ENCODE measurements at regions not wholly inside any gene's neighbourhood (a gene's known extent, or its start where the extent isn't known, plus 50 kb on each side); places are given as distances from the start of the nearest gene placed in this dataset.
A peak's percentile ranks its signal among the peaks of the same experiment; 100 is the strongest.
"Not testable (repeated sequence)": the region's sequence is repeated elsewhere in the genome, so short reads cannot be mapped to it uniquely, and the experiment has no call there.

- H3K4me3 ChIP-seq (ENCODE audit: low read depth in 2 of 2, low read length in 2 of 2) = no peak overlapping the region
- H3K36me3 ChIP-seq (ENCODE audit: control insufficient read depth, insufficient read depth, low read length) = peaks cover 12% of the 10 kb centered on the region
- intact Hi-C loops (cut with micrococcal nuclease; ENCODE audit: unreplicated experiment) (no loop called here), in situ Hi-C loops (cut with HindIII; ENCODE audit: low pct_unique_long_range_greater_than_20kb, low sequenced_read_pairs) (no loop called here)
- ChIA-PET POLR2A (no interaction called here), CTCF (no interaction called here)
- no peaks in the 10 kb centered on the region for H3K4me1 ChIP-seq (ENCODE audit: control insufficient read depth, insufficient read depth, low read length)
- H3K27me3 ChIP-seq (ENCODE audit: control insufficient read depth, insufficient read depth, low read length) = no peaks in the 10 kb centered on the region
- no peaks in the 10 kb centered on the region for H3K9me3 ChIP-seq (ENCODE audit: control insufficient read depth, insufficient read depth, low read depth, low read length)
- H3K27ac ChIP-seq (ENCODE audit: low read length) = no peak overlapping the region
- no peak for DNase-seq (ENCODE audit: low read depth, low spot score)
- TF ChIP-seq CTCF (IDR thresholded peaks at IDR 0.05) (no peak), SIN3A (IDR thresholded peaks at IDR 0.05; ENCODE audit: borderline replicate concordance, insufficient read depth, low read depth, low read length) (no peak), TCF7L2 (IDR thresholded peaks at IDR 0.05; ENCODE audit: low read depth, low read length) (no peak), POLR2AphosphoS5 (IDR thresholded peaks at IDR 0.05; ENCODE audit: low read depth, low read length) (no peak), REST (IDR thresholded peaks at IDR 0.05; ENCODE audit: insufficient read depth in 1 of 2, low read depth in 2 of 2, low read length in 1 of 2) (no peak)
- no TSS peak for BruUV-seq (replicated peaks)
- no peak for ATAC-seq
Measured at GRCh38 chr12:100083308-100083707, 59.4 kb downstream of the BLTP3B start.

GRCh38 chr12:100078777-100079176, 63.9 kb downstream of the BLTP3B start:
- CTCF ChIA-PET; H3K4me3 ChIP-seq (ENCODE audit: low read depth in 2 of 2, low read length in 2 of 2); POLR2A ChIA-PET; H3K4me1 ChIP-seq (ENCODE audit: control insufficient read depth, insufficient read depth, low read length); H3K27me3 ChIP-seq (ENCODE audit: control insufficient read depth, insufficient read depth, low read length); BruUV-seq (replicated peaks); intact Hi-C loops (cut with micrococcal nuclease; ENCODE audit: unreplicated experiment); ATAC-seq; H3K27ac ChIP-seq (ENCODE audit: low read length); H3K9me3 ChIP-seq (ENCODE audit: control insufficient read depth, insufficient read depth, low read depth, low read length); H3K36me3 ChIP-seq (ENCODE audit: control insufficient read depth, insufficient read depth, low read length); in situ Hi-C loops (cut with HindIII; ENCODE audit: low pct_unique_long_range_greater_than_20kb, low sequenced_read_pairs); DNase-seq (ENCODE audit: low read depth, low spot score): not testable (repeated sequence)

GRCh38 chr12:100077367-100077766, 65.3 kb downstream of the BLTP3B start:
- CTCF ChIA-PET = no interaction called here
- no peaks in the 10 kb centered on the region for H3K27me3 ChIP-seq (ENCODE audit: control insufficient read depth, insufficient read depth, low read length)
- H3K27ac ChIP-seq (ENCODE audit: low read length) = no peak overlapping the region
- TF ChIP-seq CTCF (IDR thresholded peaks at IDR 0.05) (peak; percentile 56), SIN3A (IDR thresholded peaks at IDR 0.05; ENCODE audit: borderline replicate concordance, insufficient read depth, low read depth, low read length) (no peak), POLR2AphosphoS5 (IDR thresholded peaks at IDR 0.05; ENCODE audit: low read depth, low read length) (no peak)
- no peak overlapping the region for H3K4me3 ChIP-seq (ENCODE audit: low read depth in 2 of 2, low read length in 2 of 2)
- no peaks in the 10 kb centered on the region; the same call in 1 of the 2 replicates for H3K36me3 ChIP-seq (ENCODE audit: control insufficient read depth, insufficient read depth, low read length)
- DNase-seq (ENCODE audit: low read depth, low spot score) (no peak), ATAC-seq (peak; percentile 72; the same call in 1 of the 2 replicates)
- BruUV-seq (replicated peaks) = no TSS peak
- no peaks in the 10 kb centered on the region for H3K9me3 ChIP-seq (ENCODE audit: control insufficient read depth, insufficient read depth, low read depth, low read length)
- POLR2A ChIA-PET = no interaction called here
- no peaks in the 10 kb centered on the region for H3K4me1 ChIP-seq (ENCODE audit: control insufficient read depth, insufficient read depth, low read length)
- in situ Hi-C loops (cut with HindIII; ENCODE audit: low pct_unique_long_range_greater_than_20kb, low sequenced_read_pairs) (no loop called here), intact Hi-C loops (cut with micrococcal nuclease; ENCODE audit: unreplicated experiment) (no loop called here)

All from Panc1 (cell line).